ENCODE measurements at regions not wholly inside any gene's neighbourhood (a gene's known extent, or its start where the extent isn't known, plus 50 kb on each side); places are given as distances from the start of the nearest gene placed in this dataset.

GRCh38 chr2:158743466-158743865 lies 51.7 kb upstream of the DAPL1 start:
- no peak for TF ChIP-seq POLR2A (IDR thresholded peaks at IDR 0.05; ENCODE audit: low read length)
- TF ChIP-seq GATA1 (IDR thresholded peaks at IDR 0.05; ENCODE audit: low read depth, low read length), result no peak
